Colonic mucosa (tissue), 4 donors: ENCODE measurements at regions not wholly inside any gene's neighbourhood (a gene's known extent, or its start where the extent isn't known, plus 50 kb on each side); places are given as distances from the start of the nearest gene placed in this dataset.

Experiments
- DNase-seq: peaks from one replicate; pipeline ENCODE4 v3.0.0-alpha.2; 2020
- H3K27ac ChIP-seq: fragments of 200-600 bp; one replicate; pipeline ENCODE4 v1.8.0; 2021
- H3K27me3 ChIP-seq: fragments of 200-600 bp; one replicate; pipeline ENCODE4 v1.8.0; 2021
- H3K36me3 ChIP-seq: fragments of 200-600 bp; one replicate; pipeline ENCODE4 v1.8.0; 2021
- H3K4me1 ChIP-seq: fragments of 200-600 bp; one replicate; pipeline ENCODE4 v1.8.0; 2021; ENCODE audit warnings: mild to moderate bottlenecking
- H3K4me3 ChIP-seq: fragments of 200-600 bp; one replicate; pipeline ENCODE4 v1.8.0; 2021
- H3K9ac ChIP-seq, 2 donors: one replicate each; pipeline ENCODE4 v1.7.0; 2013; ENCODE audit warnings: control low read depth in 2 of 2, low read depth in 2 of 2, low read length in 2 of 2
- H3K9me3 ChIP-seq: fragments of 200-600 bp; one replicate; pipeline ENCODE4 v1.8.0; 2021
- intact Hi-C: fragments of 100-400 bp; cut with DNase I; formaldehyde crosslinking; loops from one replicate; pipeline ENCODE4 v1.14.1; 2022
- TF ChIP-seq, protein P1 (sequence below): fragments of 200-600 bp; IDR thresholded peaks from one replicate; pipeline ENCODE4 v1.8.0; 2022; ENCODE audit warnings: antibody characterized with exemption, mild to moderate bottlenecking
- donor health status: healthy.
- donor health status: DM: no; HTN: no; CAD: no.
- donor health status: DM: no; HTN: no; CAD: no.

- TF ChIP-seq, protein P1, sequence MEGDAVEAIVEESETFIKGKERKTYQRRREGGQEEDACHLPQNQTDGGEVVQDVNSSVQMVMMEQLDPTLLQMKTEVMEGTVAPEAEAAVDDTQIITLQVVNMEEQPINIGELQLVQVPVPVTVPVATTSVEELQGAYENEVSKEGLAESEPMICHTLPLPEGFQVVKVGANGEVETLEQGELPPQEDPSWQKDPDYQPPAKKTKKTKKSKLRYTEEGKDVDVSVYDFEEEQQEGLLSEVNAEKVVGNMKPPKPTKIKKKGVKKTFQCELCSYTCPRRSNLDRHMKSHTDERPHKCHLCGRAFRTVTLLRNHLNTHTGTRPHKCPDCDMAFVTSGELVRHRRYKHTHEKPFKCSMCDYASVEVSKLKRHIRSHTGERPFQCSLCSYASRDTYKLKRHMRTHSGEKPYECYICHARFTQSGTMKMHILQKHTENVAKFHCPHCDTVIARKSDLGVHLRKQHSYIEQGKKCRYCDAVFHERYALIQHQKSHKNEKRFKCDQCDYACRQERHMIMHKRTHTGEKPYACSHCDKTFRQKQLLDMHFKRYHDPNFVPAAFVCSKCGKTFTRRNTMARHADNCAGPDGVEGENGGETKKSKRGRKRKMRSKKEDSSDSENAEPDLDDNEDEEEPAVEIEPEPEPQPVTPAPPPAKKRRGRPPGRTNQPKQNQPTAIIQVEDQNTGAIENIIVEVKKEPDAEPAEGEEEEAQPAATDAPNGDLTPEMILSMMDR = no peak
- Histone ChIP-seq H3K4me3 (no peak overlapping the region), H3K9me3 (no peaks in the 10 kb centered on the region), H3K27me3 (no peaks in the 10 kb centered on the region), H3K27ac (peak overlapping the region; percentile 74), H3K36me3 (no peaks in the 10 kb centered on the region), H3K4me1 (peaks cover 6% of the 10 kb centered on the region), H3K9ac (peak overlapping the region in 1 of 2 donors; percentile 46)
- intact Hi-C loops = no loop called here
- peak; percentile 48 for DNase-seq
Observed at GRCh38 chr6:105609375-105609991, 206.6 kb upstream of the PREP start.

GRCh38 chr6:105608711-105609374 lies 206.0 kb upstream of the PREP start:
- Histone ChIP-seq H3K4me3 (no peak overlapping the region), H3K9me3 (no peaks in the 10 kb centered on the region), H3K4me1 (peaks cover 6% of the 10 kb centered on the region), H3K27me3 (no peaks in the 10 kb centered on the region), H3K27ac (peak overlapping the region; percentile 74), H3K9ac (peak overlapping the region in 1 of 2 donors; percentile 23), H3K36me3 (no peaks in the 10 kb centered on the region)
- DNase-seq = peak; percentile 44
- intact Hi-C loops = no loop called here
- TF ChIP-seq, protein P1 = no peak

DNA sequence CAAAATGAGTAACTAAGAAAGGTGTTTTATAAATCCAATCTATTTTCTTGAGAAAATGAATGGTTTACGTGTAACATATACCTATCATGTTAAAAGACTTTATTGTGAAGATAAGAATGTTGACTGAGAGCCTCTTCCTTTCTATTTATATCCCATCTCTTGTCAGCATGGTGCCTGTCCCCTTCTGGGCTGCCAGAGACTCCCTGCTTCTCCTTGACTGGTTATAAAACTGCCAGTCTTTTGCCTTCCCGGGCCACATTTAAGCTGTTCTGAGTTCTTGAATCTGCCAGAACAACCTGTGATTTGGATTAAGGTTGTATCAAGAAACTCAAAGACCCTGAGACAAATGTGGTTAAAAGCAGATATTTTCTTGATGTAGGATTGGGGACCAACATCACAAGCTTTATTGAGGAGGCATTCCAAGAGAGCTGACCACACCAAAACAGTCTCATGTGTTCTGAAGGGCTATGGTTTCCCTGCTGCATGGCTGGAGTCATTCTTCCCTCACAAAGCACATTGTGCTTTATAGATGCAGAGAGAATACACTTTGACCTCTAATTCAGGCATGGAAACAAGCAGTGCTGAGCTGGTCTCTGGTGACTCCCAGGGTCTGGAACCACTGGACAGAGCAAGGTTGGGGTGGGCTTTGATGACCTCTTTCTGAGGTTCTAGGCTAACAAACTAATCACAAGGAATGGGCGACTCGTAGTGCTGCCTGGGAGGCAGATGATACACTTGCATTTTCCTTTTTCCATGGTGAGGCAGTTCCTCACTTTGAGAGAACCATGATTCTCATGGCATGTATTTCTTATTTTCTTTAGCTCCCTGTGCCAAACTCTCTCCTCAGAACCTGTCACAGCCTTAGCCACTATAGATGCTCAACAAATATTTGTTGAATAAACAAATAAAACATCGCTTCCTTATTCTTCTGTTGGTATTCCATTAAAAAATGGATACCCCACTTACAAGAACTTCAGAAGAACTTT lies 205.0 kb upstream of the PREP start:
- Histone ChIP-seq H3K27ac (peak overlapping the region; percentile 74), H3K9ac (no peak overlapping the region)
- DNase-seq = no peak

DNA sequence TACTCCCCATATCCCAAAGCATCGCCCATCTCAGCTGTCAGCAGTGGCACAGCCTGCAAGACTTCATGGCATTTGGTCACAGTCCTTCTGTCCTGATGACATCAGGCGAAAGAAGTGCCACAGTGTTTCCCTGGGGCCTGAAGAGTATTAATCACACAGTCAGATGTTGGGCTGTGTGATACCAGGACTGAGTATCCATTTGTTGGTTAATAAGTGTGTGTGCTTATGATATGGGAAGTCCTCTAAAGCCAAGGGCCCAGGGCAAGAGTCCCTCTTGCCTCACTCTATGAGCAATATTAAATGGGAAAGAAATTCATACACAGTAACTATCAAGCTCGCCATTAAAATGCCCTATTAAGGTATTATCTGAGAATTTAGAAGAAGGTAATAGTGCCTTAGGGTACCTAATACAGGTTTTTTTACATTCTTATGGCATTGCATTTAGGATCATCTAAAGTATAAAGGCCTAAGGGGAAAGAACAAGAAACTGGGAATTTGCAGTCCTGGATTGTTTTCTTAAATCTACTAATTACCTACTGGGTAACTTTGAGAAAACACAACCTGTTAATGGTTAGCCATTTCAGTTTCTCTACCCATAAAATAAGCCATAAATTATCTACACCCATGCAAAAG lies 204.1 kb upstream of the PREP start:
- Histone ChIP-seq H3K36me3 (no peaks in the 10 kb centered on the region), H3K27ac (peak overlapping the region; percentile 74), H3K9ac (no peak overlapping the region), H3K27me3 (no peaks in the 10 kb centered on the region), H3K4me3 (no peak overlapping the region), H3K9me3 (no peaks in the 10 kb centered on the region), H3K4me1 (peaks cover 6% of the 10 kb centered on the region)
- DNase-seq = no peak
- intact Hi-C loops = no loop called here
- TF ChIP-seq, protein P1 = no peak

More for the DNA sequence above, 205.0 kb upstream of the PREP start:
- intact Hi-C loops = no loop called here
- Histone ChIP-seq H3K36me3 (no peaks in the 10 kb centered on the region), H3K4me3 (no peak overlapping the region), H3K9me3 (no peaks in the 10 kb centered on the region), H3K4me1 (peaks cover 6% of the 10 kb centered on the region), H3K27me3 (no peaks in the 10 kb centered on the region)
- TF ChIP-seq, protein P1 = no peak

DNA sequence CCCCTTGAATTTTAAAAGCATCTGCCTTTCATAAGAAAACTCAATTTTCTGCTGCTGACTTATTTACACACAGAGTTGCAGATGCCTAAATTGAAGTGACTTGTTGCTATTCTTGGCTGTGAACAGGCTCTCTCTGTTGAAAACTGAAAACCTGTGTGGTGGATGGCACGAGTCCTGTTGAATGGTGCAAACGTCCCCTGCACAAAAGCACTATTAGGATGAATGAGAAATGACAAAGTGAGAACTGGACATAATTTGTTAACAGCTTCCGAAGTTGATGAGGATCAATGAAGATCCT lies 201.7 kb upstream of the PREP start:
- Histone ChIP-seq H3K27ac (no peak overlapping the region), H3K4me3 (no peak overlapping the region), H3K9me3 (no peaks in the 10 kb centered on the region), H3K9ac (no peak overlapping the region), H3K4me1 (peaks cover 6% of the 10 kb centered on the region), H3K36me3 (no peaks in the 10 kb centered on the region), H3K27me3 (no peaks in the 10 kb centered on the region)
- intact Hi-C loops = no loop called here
- TF ChIP-seq, protein P1 = no peak
- DNase-seq = no peak
